Natural killer cell (primary cell): ENCODE measurements at regions not wholly inside any gene's neighbourhood (a gene's known extent, or its start where the extent isn't known, plus 50 kb on each side); places are given as distances from the start of the nearest gene placed in this dataset.

Experiments
- ATAC-seq, 3 donors: fragments of 150-1000 bp in 2 of 3; fragments of 200-7000 bp in 1 of 3; cut with Tn5 transposase; 1 replicate in 1 of 3; 2 replicates in 2 of 3; pipeline ENCODE4 v1.10.0; 2021; ENCODE audit warnings: mild to moderate bottlenecking in 2 of 3, moderate library complexity in 2 of 3
- DNase-seq, 2 donors: peaks; one replicate each; pipeline versions ENCODE4 v3.0.0 to v3.0.0-alpha.2; 2013 to 2021; ENCODE audit warnings: mixed read lengths in 1 of 2
- H3K27ac ChIP-seq: one replicate; pipeline ENCODE4 v1.5.1; 2013; ENCODE audit warnings: mild to moderate bottlenecking, low read length
- H3K27me3 ChIP-seq: one replicate; pipeline ENCODE4 v1.6.1; 2013; ENCODE audit warnings: low read length; ENCODE audit not compliant: control insufficient read depth, insufficient read depth
- H3K36me3 ChIP-seq: one replicate; pipeline ENCODE4 v1.6.1; 2013; ENCODE audit warnings: low read length; ENCODE audit not compliant: control insufficient read depth, insufficient read depth
- H3K4me1 ChIP-seq: one replicate; pipeline ENCODE4 v1.6.1; 2013; ENCODE audit warnings: low read length; ENCODE audit not compliant: control insufficient read depth, insufficient read depth
- H3K4me3 ChIP-seq: one replicate; pipeline ENCODE4 v1.5.1; 2013; ENCODE audit warnings: low read length
- H3K9me3 ChIP-seq: one replicate; pipeline ENCODE4 v1.6.1; 2013; ENCODE audit warnings: low read length; ENCODE audit not compliant: control insufficient read depth, insufficient read depth
- H3K27ac Mint-ChIP-seq, 2 donors: one replicate each; pipeline ENCODE4 v1.8.0; 2022; ENCODE audit warnings: mild to moderate bottlenecking in 2 of 2, mixed read lengths in 2 of 2, moderate library complexity in 1 of 2
- H3K27me3 Mint-ChIP-seq, 2 donors: one replicate each; pipeline ENCODE4 v1.8.0; 2022; ENCODE audit warnings: low read depth in 2 of 2, mixed read lengths in 2 of 2
- H3K36me3 Mint-ChIP-seq: one replicate; pipeline ENCODE4 v1.8.0; 2022; ENCODE audit warnings: mixed read lengths
- H3K4me1 Mint-ChIP-seq, 2 donors: one replicate each; pipeline ENCODE4 v1.8.0; 2022; ENCODE audit warnings: mixed read lengths in 2 of 2
- H3K4me3 Mint-ChIP-seq: one replicate; pipeline ENCODE4 v1.8.0; 2022; ENCODE audit warnings: mild to moderate bottlenecking, moderate library complexity, mixed read lengths
- H3K9me3 Mint-ChIP-seq, 2 donors: one replicate each; pipeline ENCODE4 v1.8.0; 2022; ENCODE audit warnings: mixed read lengths in 2 of 2
- CTCF ChIP-seq: fragments of 200-600 bp; IDR thresholded peaks from one replicate; pipeline ENCODE4 v1.8.0; 2022; ENCODE audit warnings: antibody characterized with exemption
- WGBS: methylation state at CpG from one replicate; pipeline ENCODE4 v1.1.7; 2013; ENCODE audit warnings: missing lambda C conversion rate; ENCODE audit not compliant: insufficient coverage; 5-methylcytosine and 5-hydroxymethylcytosine counted together
- intact Hi-C: fragments of 100-400 bp; cut with micrococcal nuclease; formaldehyde crosslinking; loops from one replicate; pipeline ENCODE4 v1.14.2; 2022

- no peak for ATAC-seq
- Mint-ChIP-seq H3K36me3 (no peaks in the 10 kb centered on the region), H3K27me3 (no peaks in the 10 kb centered on the region), H3K4me1 (no peaks in the 10 kb centered on the region), H3K4me3 (no peak overlapping the region), H3K27ac (no peak overlapping the region), H3K9me3 (peaks cover 3 to 9% of the 10 kb centered on the region in 2 donors)
- TF ChIP-seq CTCF: no peak
- H3K36me3 ChIP-seq: no peaks in the 10 kb centered on the region
- DNase-seq: no peak
- H3K27ac ChIP-seq: no peak overlapping the region
- 73% methylated on average over 11 of the region's 13 CpGs for WGBS
- H3K4me1 ChIP-seq: no peaks in the 10 kb centered on the region
- no peaks in the 10 kb centered on the region for H3K27me3 ChIP-seq
- no peak overlapping the region for H3K4me3 ChIP-seq
- intact Hi-C loops: no loop called here
- no peaks in the 10 kb centered on the region for H3K9me3 ChIP-seq
Measured at GRCh38 chr6:167392631-167393316, 67.9 kb downstream of the TTLL2 start.

- H3K4me3 Mint-ChIP-seq: no peak overlapping the region
- peaks cover under 1 to 4% of the 10 kb centered on the region in 2 donors for H3K9me3 Mint-ChIP-seq
- H3K36me3 ChIP-seq: no peaks in the 10 kb centered on the region
- TF ChIP-seq CTCF: no peak
- ATAC-seq (no peak), DNase-seq (no peak)
- H3K4me3 ChIP-seq: no peak overlapping the region
- no peak overlapping the region for H3K27ac Mint-ChIP-seq
- H3K27me3 ChIP-seq: no peaks in the 10 kb centered on the region
- H3K9me3 ChIP-seq: no peaks in the 10 kb centered on the region
- intact Hi-C loops: no loop called here
- 90% methylated on average over 7 of the region's 7 CpGs for WGBS
- no peak overlapping the region for H3K27ac ChIP-seq
- H3K36me3 Mint-ChIP-seq: no peaks in the 10 kb centered on the region
- no peaks in the 10 kb centered on the region for H3K4me1 Mint-ChIP-seq
- no peaks in the 10 kb centered on the region for H3K27me3 Mint-ChIP-seq
- H3K4me1 ChIP-seq: no peaks in the 10 kb centered on the region
Measured at GRCh38 chr6:167393731-167394130, 68.8 kb downstream of the TTLL2 start.

GRCh38 chr6:167394339-167394738 lies 69.5 kb downstream of the TTLL2 start:
- no peaks in the 10 kb centered on the region for H3K4me1 Mint-ChIP-seq
- 86% methylated on average over 4 of the region's 8 CpGs for WGBS
- no peaks in the 10 kb centered on the region for H3K27me3 Mint-ChIP-seq
- Histone ChIP-seq H3K36me3 (no peaks in the 10 kb centered on the region), H3K4me1 (no peaks in the 10 kb centered on the region), H3K27me3 (no peaks in the 10 kb centered on the region), H3K9me3 (no peaks in the 10 kb centered on the region), H3K27ac (no peak overlapping the region), H3K4me3 (no peak overlapping the region)
- intact Hi-C loops: no loop called here
- no peak overlapping the region for H3K27ac Mint-ChIP-seq
- no peak overlapping the region for H3K4me3 Mint-ChIP-seq
- H3K9me3 Mint-ChIP-seq: no peaks in the 10 kb centered on the region
- ATAC-seq: no peak
- no peaks in the 10 kb centered on the region for H3K36me3 Mint-ChIP-seq
- no peak for TF ChIP-seq CTCF
- DNase-seq: no peak

GRCh38 chr6:167394820-167395219 lies 69.9 kb downstream of the TTLL2 start:
- 91% methylated on average over 19 of the region's 19 CpGs for WGBS
- no peak overlapping the region for H3K27ac Mint-ChIP-seq
- ATAC-seq (no peak), DNase-seq (no peak)
- H3K27me3 Mint-ChIP-seq: no peaks in the 10 kb centered on the region
- Histone ChIP-seq H3K36me3 (no peaks in the 10 kb centered on the region), H3K4me1 (no peaks in the 10 kb centered on the region), H3K27ac (no peak overlapping the region), H3K4me3 (no peak overlapping the region), H3K9me3 (no peaks in the 10 kb centered on the region), H3K27me3 (no peaks in the 10 kb centered on the region)
- intact Hi-C loops: no loop called here
- H3K4me1 Mint-ChIP-seq: no peaks in the 10 kb centered on the region
- TF ChIP-seq CTCF: no peak
- H3K4me3 Mint-ChIP-seq: no peak overlapping the region
- H3K36me3 Mint-ChIP-seq: no peaks in the 10 kb centered on the region
- H3K9me3 Mint-ChIP-seq: no peaks in the 10 kb centered on the region
